COLO829 (cell line): ENCODE measurements at regions not wholly inside any gene's neighbourhood (a gene's known extent, or its start where the extent isn't known, plus 50 kb on each side); places are given as distances from the start of the nearest gene placed in this dataset.

Experiments
- DNase-seq: peaks from one replicate; pipeline ENCODE4 v3.0.0; 2012; ENCODE audit warnings: low spot score

GRCh38 chr11:19560156-19560555, 152.5 kb upstream of the NAV2 start:
- DNase-seq: no peak

GRCh38 chr11:19559746-19560145, 152.9 kb upstream of the NAV2 start:
- DNase-seq: no peak

GRCh38 chr11:19558189-19558986, 154.2 kb upstream of the NAV2 start:
- DNase-seq: no peak

- peak; percentile 60 for DNase-seq
These were observed 154.9 kb upstream of the NAV2 start for GRCh38 chr11:19557720-19558140.

- DNase-seq: no peak
These were observed 155.5 kb upstream of the NAV2 start for GRCh38 chr11:19557185-19557584.

- DNase-seq: no peak
These were observed 157.4 kb upstream of the NAV2 start for GRCh38 chr11:19555266-19555665.

- DNase-seq: peak; percentile 49
These were observed 158.8 kb upstream of the NAV2 start for GRCh38 chr11:19553683-19554333.

- no peak for DNase-seq
These were observed 159.9 kb upstream of the NAV2 start for GRCh38 chr11:19552656-19553260.

- DNase-seq: no peak
These were observed 160.5 kb upstream of the NAV2 start for GRCh38 chr11:19552161-19552560.

GRCh38 chr11:19551457-19551856, 161.2 kb upstream of the NAV2 start:
- DNase-seq: no peak

- DNase-seq: no peak
These were observed 165.6 kb upstream of the NAV2 start for GRCh38 chr11:19547044-19547443.

GRCh38 chr11:19546325-19546724, 166.3 kb upstream of the NAV2 start:
- no peak for DNase-seq

GRCh38 chr11:19541521-19542049, 171.1 kb upstream of the NAV2 start:
- no peak for DNase-seq

- no peak for DNase-seq
These were observed 172.8 kb upstream of the NAV2 start for GRCh38 chr11:19539861-19540260.

GRCh38 chr11:19537803-19538453, 174.7 kb upstream of the NAV2 start:
- no peak for DNase-seq

GRCh38 chr11:19536131-19536530, 176.5 kb upstream of the NAV2 start:
- DNase-seq: no peak

- no peak for DNase-seq
These were observed 182.1 kb upstream of the NAV2 start for GRCh38 chr11:19530505-19530904.

GRCh38 chr11:19526119-19526518, 186.5 kb upstream of the NAV2 start:
- DNase-seq: no peak

- DNase-seq: no peak
These were observed 186.9 kb upstream of the NAV2 start for GRCh38 chr11:19525714-19526113.

GRCh38 chr11:19525276-19525675, 187.4 kb upstream of the NAV2 start:
- DNase-seq: no peak

- no peak for DNase-seq
These were observed 188.4 kb upstream of the NAV2 start for GRCh38 chr11:19524171-19524671.

- DNase-seq: no peak
These were observed 192.0 kb upstream of the NAV2 start for GRCh38 chr11:19520681-19521080.
